ENCODE measurements at regions not wholly inside any gene's neighbourhood (a gene's known extent, or its start where the extent isn't known, plus 50 kb on each side); places are given as distances from the start of the nearest gene placed in this dataset.

GRCh38 chr13:90302107-90302506 is 1045.4 kb upstream of the MIR17HG start:
- no CpG with 5 or more reads among the region's 1 CpG for WGBS, 2 experiments (ENCODE audit: extremely low coverage in 2 of 2, insufficient read length in 1 of 2)
- ATAC-seq (ENCODE audit: low read depth) (peak; percentile 42; the same call in 1 of the 2 replicates), DNase-seq (peak; percentile 10)
- Histone ChIP-seq H3K36me3 (ENCODE audit: control insufficient read depth, insufficient read depth, low read length) (no peaks in the 10 kb centered on the region), H3K4me3 (ENCODE audit: insufficient read depth, low read depth, low read length) (no peak overlapping the region), H2AK9ac (replicated peaks; ENCODE audit: low read depth, low read length, poor library complexity) (no peak overlapping the region), H3K9me1 (ENCODE audit: insufficient read depth, low read length) (no peaks in the 10 kb centered on the region), H3K4me1 (ENCODE audit: control insufficient read depth, insufficient read depth, low read length) (no peaks in the 10 kb centered on the region), H3K18ac (ENCODE audit: low read depth, low read length) (no peak overlapping the region), H3K4ac (ENCODE audit: low read depth, low read length) (no peak overlapping the region), H4K8ac (ENCODE audit: low read depth in 2 of 2, low read length in 2 of 2) (no peak overlapping the region), H2AK5ac (ENCODE audit: low read depth, low read length) (no peak overlapping the region), H3K9ac (ENCODE audit: low read depth, low read length) (no peak overlapping the region), H3K4me2 (ENCODE audit: low read depth, low read length) (no peak overlapping the region), H2BK20ac (ENCODE audit: low read depth, low read length) (no peak overlapping the region), H3K27ac (ENCODE audit: insufficient read depth, low read length) (no peak overlapping the region), H3K14ac (replicated peaks; ENCODE audit: low read depth, low read length) (no peak overlapping the region), H3K9me3 (ENCODE audit: control insufficient read depth, insufficient read depth, low read length) (no peaks in the 10 kb centered on the region), H3K56ac (ENCODE audit: extremely low read depth, insufficient read depth, low read length) (no peak overlapping the region), H2BK15ac (ENCODE audit: low read depth, low read length) (no peak overlapping the region), H2AFZ (replicated peaks; ENCODE audit: low read length, poor library complexity) (no peak overlapping the region), H3K79me1 (ENCODE audit: low read depth in 1 of 2, low read length in 2 of 2) (no peaks in the 10 kb centered on the region), H2BK120ac (ENCODE audit: low read depth, low read length) (no peak overlapping the region), H4K20me1 (ENCODE audit: insufficient read depth, low read length) (no peaks in the 10 kb centered on the region), H3K27me3 (ENCODE audit: control insufficient read depth, insufficient read depth, low read length) (no peaks in the 10 kb centered on the region), H3K23ac (ENCODE audit: low read depth, low read length) (no peak overlapping the region), H4K5ac (ENCODE audit: low read depth, low read length) (no peak overlapping the region), H4K91ac (ENCODE audit: insufficient read depth, low read depth, low read length) (no peak overlapping the region), H2BK5ac (ENCODE audit: low read depth, low read length, poor library complexity, severe bottlenecking) (no peak overlapping the region)
- intact Hi-C loops (cut with micrococcal nuclease): no loop called here
- CTCF ChIA-PET: no interaction called here
- POLR2A ChIA-PET (ENCODE audit: unreplicated experiment): interaction anchor here (0.6 kb wide), 1 partner anchor 32 kb away, joined by 3 read pairs; no protein-coding TSS in a partner anchor
- no TSS peak for BruUV-seq (replicated peaks)
- dilution Hi-C loops (cut with HindIII; ENCODE audit: low sequenced_read_pairs, unreplicated experiment): no loop called here
- TF ChIP-seq MAFK (IDR thresholded peaks at IDR 0.05; ENCODE audit: low read depth, low read length): no peak
- in situ Hi-C loops (cut with MboI; ENCODE audit: low sequenced_read_pairs): no loop called here

Measured in IMR-90 (cell line).